ENCODE measurements at regions not wholly inside any gene's neighbourhood (a gene's known extent, or its start where the extent isn't known, plus 50 kb on each side); places are given as distances from the start of the nearest gene placed in this dataset.
A peak's percentile ranks its signal among the peaks of the same experiment; 100 is the strongest.

DNA sequence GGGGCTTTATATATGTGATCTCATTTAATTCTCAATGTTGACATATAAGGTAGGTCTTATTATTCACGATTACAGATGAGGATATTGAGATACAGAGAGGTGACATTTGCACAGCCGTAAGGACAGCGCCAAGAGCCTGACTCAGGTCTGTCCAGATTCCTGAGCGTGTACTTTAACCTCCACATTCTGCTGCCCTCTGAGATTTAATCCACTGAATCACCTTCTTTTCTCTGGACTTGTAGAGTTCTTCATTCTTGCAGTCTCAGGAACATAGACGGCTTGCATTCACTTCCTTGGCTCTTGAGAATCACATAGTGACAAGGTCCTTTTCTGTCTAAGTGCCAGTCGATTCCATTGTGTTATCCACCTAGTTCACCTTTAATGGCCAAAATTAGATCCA, 141.0 kb upstream of the ARHGAP5 start:
- Histone ChIP-seq H3K9me3 (no peaks in the 10 kb centered on the region), H3K36me3 (no peaks in the 10 kb centered on the region), H3K4me1 (peaks cover 0 to 9% (median 0%) of the 10 kb centered on the region in 3 donors), H3K4me3 (no peak overlapping the region), H3K27ac (no peak overlapping the region), H3K27me3 (no peaks in the 10 kb centered on the region)
- TF ChIP-seq POLR2A (IDR thresholded peaks at IDR 0.05) (no peak), EP300 (IDR thresholded peaks at IDR 0.05) (no peak), POLR2AphosphoS5 (IDR thresholded peaks at IDR 0.05) (no peak)
- TF ChIP-seq, protein P1, sequence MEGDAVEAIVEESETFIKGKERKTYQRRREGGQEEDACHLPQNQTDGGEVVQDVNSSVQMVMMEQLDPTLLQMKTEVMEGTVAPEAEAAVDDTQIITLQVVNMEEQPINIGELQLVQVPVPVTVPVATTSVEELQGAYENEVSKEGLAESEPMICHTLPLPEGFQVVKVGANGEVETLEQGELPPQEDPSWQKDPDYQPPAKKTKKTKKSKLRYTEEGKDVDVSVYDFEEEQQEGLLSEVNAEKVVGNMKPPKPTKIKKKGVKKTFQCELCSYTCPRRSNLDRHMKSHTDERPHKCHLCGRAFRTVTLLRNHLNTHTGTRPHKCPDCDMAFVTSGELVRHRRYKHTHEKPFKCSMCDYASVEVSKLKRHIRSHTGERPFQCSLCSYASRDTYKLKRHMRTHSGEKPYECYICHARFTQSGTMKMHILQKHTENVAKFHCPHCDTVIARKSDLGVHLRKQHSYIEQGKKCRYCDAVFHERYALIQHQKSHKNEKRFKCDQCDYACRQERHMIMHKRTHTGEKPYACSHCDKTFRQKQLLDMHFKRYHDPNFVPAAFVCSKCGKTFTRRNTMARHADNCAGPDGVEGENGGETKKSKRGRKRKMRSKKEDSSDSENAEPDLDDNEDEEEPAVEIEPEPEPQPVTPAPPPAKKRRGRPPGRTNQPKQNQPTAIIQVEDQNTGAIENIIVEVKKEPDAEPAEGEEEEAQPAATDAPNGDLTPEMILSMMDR (IDR thresholded peaks at IDR 0.05), result no peak
- no peak for ATAC-seq
- 77 to 79% methylated on average over 5 to 6 of the region's 6 CpGs for WGBS, 2 donors (ENCODE audit: low coverage in 1 of 2)

DNA sequence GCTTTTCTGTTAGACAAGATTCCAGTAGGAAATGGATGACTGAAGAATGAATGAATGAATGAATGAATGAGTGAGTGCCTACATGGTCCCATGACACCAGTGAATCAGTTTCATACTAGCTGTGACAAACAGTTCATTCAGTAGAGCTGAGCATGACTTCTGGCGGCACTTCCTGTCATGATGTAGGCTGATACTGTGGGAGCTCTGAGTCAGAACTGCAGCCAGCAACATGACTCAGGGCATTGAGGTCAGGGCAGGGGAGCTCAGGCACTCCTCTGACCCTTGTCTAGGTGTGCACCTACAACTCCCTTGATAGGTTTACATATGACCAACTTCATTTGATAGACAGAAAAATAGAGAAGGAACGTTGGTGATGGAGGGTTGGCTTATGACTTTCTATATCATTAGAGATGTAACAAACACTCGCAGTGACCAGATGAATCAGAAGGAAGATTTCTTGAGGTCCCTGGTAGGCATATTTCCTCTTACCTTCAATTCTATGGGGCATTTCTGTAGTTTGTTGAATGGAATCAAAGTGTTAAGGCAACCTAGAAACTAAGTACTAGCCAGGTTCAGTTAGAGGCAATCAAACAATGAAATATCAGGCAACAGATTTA, 139.3 kb upstream of the ARHGAP5 start:
- peak; percentile 72 for ATAC-seq
- Histone ChIP-seq H3K9me3 (no peaks in the 10 kb centered on the region), H3K4me3 (no peak overlapping the region), H3K36me3 (no peaks in the 10 kb centered on the region), H3K27ac (no peak overlapping the region), H3K27me3 (no peaks in the 10 kb centered on the region), H3K4me1 (peaks cover 0 to 9% (median 0%) of the 10 kb centered on the region in 3 donors)
- no peak for TF ChIP-seq POLR2AphosphoS5 (IDR thresholded peaks at IDR 0.05)
- TF ChIP-seq, protein P1 (IDR thresholded peaks at IDR 0.05), result no peak
- TF ChIP-seq POLR2A (IDR thresholded peaks at IDR 0.05), result no peak
- TF ChIP-seq EP300 (IDR thresholded peaks at IDR 0.05), result no peak
- 53% methylated on average over 3 of the region's 3 CpGs; no CpG with 5 or more reads in 1 of the 2 donors for WGBS, 2 donors (ENCODE audit: low coverage in 1 of 2)

DNA sequence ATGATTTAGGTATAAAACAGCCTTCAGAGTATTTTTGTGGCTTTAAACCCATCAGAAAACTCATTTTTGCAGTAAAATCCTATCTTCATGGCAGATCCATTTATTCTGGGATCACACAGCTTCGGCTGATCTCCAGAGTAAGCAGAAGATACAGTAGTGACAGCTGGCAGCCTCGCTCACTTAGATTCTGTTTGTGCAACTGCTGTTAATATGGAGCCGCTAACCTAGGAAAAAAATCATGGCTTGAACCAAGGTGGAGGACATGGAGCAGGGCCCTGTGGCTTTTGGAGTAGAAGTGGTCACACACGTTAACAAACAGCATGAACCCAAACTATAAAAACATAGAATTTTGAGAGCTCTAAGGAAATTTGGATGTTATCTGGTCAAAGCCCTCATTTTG, 137.2 kb upstream of the ARHGAP5 start:
- no peak overlapping the region for H3K4me3 ChIP-seq
- TF ChIP-seq EP300 (IDR thresholded peaks at IDR 0.05), result no peak
- TF ChIP-seq POLR2AphosphoS5 (IDR thresholded peaks at IDR 0.05), result no peak
- TF ChIP-seq, protein P1 (IDR thresholded peaks at IDR 0.05), result no peak
- TF ChIP-seq POLR2A (IDR thresholded peaks at IDR 0.05), result no peak
- H3K27me3 ChIP-seq, result no peaks in the 10 kb centered on the region
- no peak for ATAC-seq
- 84 to 88% methylated on average over 2 to 4 of the region's 4 CpGs for WGBS, 2 donors (ENCODE audit: low coverage in 1 of 2)
- no peaks in the 10 kb centered on the region for H3K9me3 ChIP-seq
- no peak overlapping the region for H3K27ac ChIP-seq
- no peaks in the 10 kb centered on the region for H3K36me3 ChIP-seq
- H3K4me1 ChIP-seq, result peaks cover 0 to 4% (median 0%) of the 10 kb centered on the region in 3 donors

GRCh38 chr14:31941487-31941886, 135.6 kb upstream of the ARHGAP5 start:
- ATAC-seq, result no peak
- Histone ChIP-seq H3K27ac (no peak overlapping the region), H3K4me3 (no peak overlapping the region), H3K4me1 (no peaks in the 10 kb centered on the region), H3K27me3 (no peaks in the 10 kb centered on the region), H3K9me3 (no peaks in the 10 kb centered on the region), H3K36me3 (no peaks in the 10 kb centered on the region)
- TF ChIP-seq POLR2AphosphoS5 (IDR thresholded peaks at IDR 0.05), result no peak
- TF ChIP-seq POLR2A (IDR thresholded peaks at IDR 0.05), result no peak
- TF ChIP-seq, protein P1 (IDR thresholded peaks at IDR 0.05), result no peak
- TF ChIP-seq EP300 (IDR thresholded peaks at IDR 0.05), result no peak
- 50 to 80% methylated on average over 1 of the region's 1 CpG for WGBS, 2 donors (ENCODE audit: low coverage in 1 of 2)

GRCh38 chr14:31942166-31942841, 134.8 kb upstream of the ARHGAP5 start:
- H3K4me1 ChIP-seq, result no peaks in the 10 kb centered on the region
- H3K27ac ChIP-seq, result no peak overlapping the region
- WGBS, 2 donors (ENCODE audit: low coverage in 1 of 2), result 81 to 83% methylated on average over 5 to 8 of the region's 9 CpGs
- TF ChIP-seq, protein P1 (IDR thresholded peaks at IDR 0.05), result no peak
- no peak for TF ChIP-seq POLR2AphosphoS5 (IDR thresholded peaks at IDR 0.05)
- TF ChIP-seq EP300 (IDR thresholded peaks at IDR 0.05), result no peak
- no peak for TF ChIP-seq POLR2A (IDR thresholded peaks at IDR 0.05)
- ATAC-seq, result no peak
- no peaks in the 10 kb centered on the region for H3K27me3 ChIP-seq
- H3K9me3 ChIP-seq, result no peaks in the 10 kb centered on the region
- H3K36me3 ChIP-seq, result no peaks in the 10 kb centered on the region
- H3K4me3 ChIP-seq, result no peak overlapping the region

All from gastroesophageal sphincter (tissue), 4 donors.